ENCODE measurements at regions not wholly inside any gene's neighbourhood (a gene's known extent, or its start where the extent isn't known, plus 50 kb on each side); places are given as distances from the start of the nearest gene placed in this dataset.

DNA sequence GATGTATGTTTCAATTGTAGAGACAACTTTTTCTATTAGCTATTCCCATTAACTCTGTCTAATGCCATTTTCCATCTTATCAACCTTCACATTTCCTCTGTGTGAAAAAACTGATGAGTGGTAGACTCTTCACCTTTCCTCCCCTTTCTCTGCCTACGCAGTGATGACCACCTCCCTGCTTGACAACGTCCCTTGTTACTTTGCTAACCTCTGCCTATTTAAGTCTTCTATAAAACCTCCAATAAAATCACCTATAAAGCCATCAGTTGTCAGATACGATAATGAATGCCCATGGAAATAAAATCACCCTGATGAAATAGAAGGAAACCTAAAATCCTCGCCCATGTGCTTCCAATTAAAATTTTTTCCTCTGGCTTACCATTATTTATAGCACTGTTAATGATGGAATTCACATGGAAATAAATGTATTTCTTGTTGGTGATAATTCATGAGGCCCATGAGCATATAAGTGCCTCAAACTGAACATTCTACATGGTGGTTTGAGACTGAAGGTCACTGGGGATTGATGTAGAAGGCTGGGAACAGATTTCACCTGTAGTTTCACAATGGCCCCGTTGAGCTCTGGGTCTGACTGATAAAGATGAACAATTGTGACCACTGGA lies 1454.0 kb upstream of the SEL1L start:
- no peak for TF ChIP-seq POLR2A (IDR thresholded peaks at IDR 0.05)
- TF ChIP-seq, protein P1, sequence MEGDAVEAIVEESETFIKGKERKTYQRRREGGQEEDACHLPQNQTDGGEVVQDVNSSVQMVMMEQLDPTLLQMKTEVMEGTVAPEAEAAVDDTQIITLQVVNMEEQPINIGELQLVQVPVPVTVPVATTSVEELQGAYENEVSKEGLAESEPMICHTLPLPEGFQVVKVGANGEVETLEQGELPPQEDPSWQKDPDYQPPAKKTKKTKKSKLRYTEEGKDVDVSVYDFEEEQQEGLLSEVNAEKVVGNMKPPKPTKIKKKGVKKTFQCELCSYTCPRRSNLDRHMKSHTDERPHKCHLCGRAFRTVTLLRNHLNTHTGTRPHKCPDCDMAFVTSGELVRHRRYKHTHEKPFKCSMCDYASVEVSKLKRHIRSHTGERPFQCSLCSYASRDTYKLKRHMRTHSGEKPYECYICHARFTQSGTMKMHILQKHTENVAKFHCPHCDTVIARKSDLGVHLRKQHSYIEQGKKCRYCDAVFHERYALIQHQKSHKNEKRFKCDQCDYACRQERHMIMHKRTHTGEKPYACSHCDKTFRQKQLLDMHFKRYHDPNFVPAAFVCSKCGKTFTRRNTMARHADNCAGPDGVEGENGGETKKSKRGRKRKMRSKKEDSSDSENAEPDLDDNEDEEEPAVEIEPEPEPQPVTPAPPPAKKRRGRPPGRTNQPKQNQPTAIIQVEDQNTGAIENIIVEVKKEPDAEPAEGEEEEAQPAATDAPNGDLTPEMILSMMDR (IDR thresholded peaks at IDR 0.05): no peak
